BLaER1 (cell line): ENCODE measurements at regions not wholly inside any gene's neighbourhood (a gene's known extent, or its start where the extent isn't known, plus 50 kb on each side); places are given as distances from the start of the nearest gene placed in this dataset.

ENCODE experiments used
- H3K27ac ChIP-seq: shearing (Covaris generic); formaldehyde crosslinking; 2 replicates; pipeline ENCODE4 v1.8.1; 2022
- H3K27me3 ChIP-seq: shearing (Covaris generic); formaldehyde crosslinking; 2 replicates; pipeline ENCODE4 v1.8.1; 2022
- H3K36me3 ChIP-seq: shearing (Covaris generic); formaldehyde crosslinking; 2 replicates; pipeline ENCODE4 v1.8.1; 2022
- H3K4me1 ChIP-seq: shearing (Covaris generic); formaldehyde crosslinking; 2 replicates; pipeline ENCODE4 v1.8.1; 2022
- H3K4me2 ChIP-seq: shearing (Covaris generic); formaldehyde crosslinking; 2 replicates; pipeline ENCODE4 v1.8.1; 2022
- H3K4me3 ChIP-seq: shearing (Covaris generic); formaldehyde crosslinking; 2 replicates; pipeline ENCODE4 v1.8.1; 2022
- H3K9ac ChIP-seq: shearing (Covaris generic); formaldehyde crosslinking; 2 replicates; pipeline ENCODE4 v1.8.1; 2022
- H3K9me3 ChIP-seq: shearing (Covaris generic); formaldehyde crosslinking; 2 replicates; pipeline ENCODE4 v1.8.1; 2022
- H4K20me1 ChIP-seq: shearing (Covaris generic); formaldehyde crosslinking; 2 replicates; pipeline ENCODE4 v1.8.1; 2022
- Cebpa-rat ChIP-seq: shearing (Covaris generic); IDR thresholded peaks from 2 replicates; pipeline ENCODE4 v1.8.1; 2022

- no peaks in the 10 kb centered on the region for H3K36me3 ChIP-seq
- no peak for TF ChIP-seq Cebpa-rat
- H3K9ac ChIP-seq, result no peak overlapping the region
- no peak overlapping the region for H3K4me2 ChIP-seq
- peaks cover 28% of the 10 kb centered on the region for H3K9me3 ChIP-seq
- no peak overlapping the region for H3K4me3 ChIP-seq
- H3K27ac ChIP-seq, result no peak overlapping the region
- H3K4me1 ChIP-seq, result peaks cover 20% of the 10 kb centered on the region
- H4K20me1 ChIP-seq, result no peaks in the 10 kb centered on the region
- no peaks in the 10 kb centered on the region for H3K27me3 ChIP-seq
Measured at GRCh38 chr22:49697047-49697446, 130.6 kb downstream of the BRD1 start.

DNA sequence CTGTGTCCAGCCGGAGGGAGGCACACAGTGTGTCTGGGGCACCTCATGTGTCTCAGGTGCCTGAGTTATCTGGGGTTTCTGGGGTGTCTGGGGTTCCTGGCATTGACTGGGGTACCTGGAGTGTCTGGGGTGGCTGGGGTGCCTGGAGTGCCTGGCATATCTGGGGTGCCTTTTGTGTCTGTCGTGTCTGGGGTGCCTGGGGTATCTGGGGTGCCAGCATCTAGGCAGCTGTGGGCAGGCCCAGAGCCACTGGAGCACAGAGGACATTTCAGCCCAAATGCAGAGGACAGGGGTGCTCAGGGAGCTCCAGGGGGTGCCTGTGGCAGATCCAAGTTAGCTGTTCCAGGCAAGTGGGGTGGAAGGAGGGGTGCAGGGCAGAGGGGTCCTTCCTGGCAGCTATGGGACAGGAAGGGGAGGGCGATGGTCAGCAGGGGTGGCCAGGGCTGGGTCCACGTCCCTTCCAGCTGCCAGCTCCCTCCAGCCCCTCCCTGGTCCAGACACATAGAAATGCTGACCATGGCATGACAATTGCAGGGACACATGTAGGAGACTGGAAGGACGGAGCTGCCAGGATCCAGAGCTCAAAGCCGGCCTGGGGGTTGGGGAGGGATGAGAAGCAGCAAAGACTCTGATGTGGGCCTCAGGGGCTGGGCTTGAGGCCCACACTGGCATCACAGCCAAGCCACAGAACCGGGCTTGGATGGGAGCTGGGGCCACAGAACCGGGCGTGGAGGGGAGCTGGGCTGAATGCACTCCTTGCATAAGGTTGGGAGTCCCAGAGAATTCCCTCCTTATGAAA lies 133.0 kb downstream of the BRD1 start:
- peaks cover 34% of the 10 kb centered on the region for H3K9me3 ChIP-seq

GRCh38 chr22:49693848-49694247 lies 133.8 kb downstream of the BRD1 start:
- peaks cover 31% of the 10 kb centered on the region for H3K9me3 ChIP-seq
- peaks cover 38% of the 10 kb centered on the region for H3K4me1 ChIP-seq
- no peak overlapping the region for H3K4me3 ChIP-seq
- peak overlapping the region; percentile 83; the same call in 1 of the 2 replicates for H3K4me2 ChIP-seq
- H4K20me1 ChIP-seq, result no peaks in the 10 kb centered on the region
- H3K27me3 ChIP-seq, result no peaks in the 10 kb centered on the region
- no peak overlapping the region for H3K9ac ChIP-seq
- H3K36me3 ChIP-seq, result no peaks in the 10 kb centered on the region
- H3K27ac ChIP-seq, result no peak overlapping the region
- no peak for TF ChIP-seq Cebpa-rat

More for the DNA sequence above, 133.0 kb downstream of the BRD1 start:
- Histone ChIP-seq H3K27ac (no peak overlapping the region), H3K36me3 (no peaks in the 10 kb centered on the region), H3K9ac (no peak overlapping the region), H3K4me3 (no peak overlapping the region), H4K20me1 (no peaks in the 10 kb centered on the region), H3K4me1 (peaks cover 30% of the 10 kb centered on the region), H3K4me2 (no peak overlapping the region), H3K27me3 (no peaks in the 10 kb centered on the region)
- no peak for TF ChIP-seq Cebpa-rat

DNA sequence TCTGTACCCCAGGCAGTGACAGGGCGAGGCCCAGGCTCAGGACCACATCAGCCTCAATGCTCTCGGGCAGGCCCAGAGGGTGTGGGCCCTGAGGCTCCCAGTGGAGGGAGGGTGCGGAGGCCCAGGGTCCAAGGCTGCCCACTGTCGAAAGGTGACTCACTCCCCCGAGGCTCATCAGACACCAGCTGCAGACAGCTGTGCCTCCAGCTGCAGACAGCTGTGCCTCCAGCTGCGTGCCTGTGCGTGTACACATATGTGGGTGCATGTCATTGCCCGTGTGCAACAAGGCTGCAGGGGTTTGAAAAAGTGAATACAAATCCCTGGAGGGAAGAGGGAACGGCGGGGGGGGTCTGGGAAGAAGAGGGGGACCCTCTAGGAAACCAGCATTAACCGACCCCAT lies 134.3 kb downstream of the BRD1 start:
- H3K27me3 ChIP-seq, result no peaks in the 10 kb centered on the region
- no peak for TF ChIP-seq Cebpa-rat
- peak overlapping the region; percentile 77 for H3K27ac ChIP-seq
- H3K4me2 ChIP-seq, result peak overlapping the region; percentile 83
- no peaks in the 10 kb centered on the region for H3K36me3 ChIP-seq
- H3K4me1 ChIP-seq, result peaks cover 42% of the 10 kb centered on the region
- no peak overlapping the region for H3K9ac ChIP-seq
- 0 out of 2 replicates have a peak overlapping the region, but pooled peaks have one; percentile 13 for H3K4me3 ChIP-seq
- no peaks in the 10 kb centered on the region for H4K20me1 ChIP-seq
- peaks cover 31% of the 10 kb centered on the region for H3K9me3 ChIP-seq

DNA sequence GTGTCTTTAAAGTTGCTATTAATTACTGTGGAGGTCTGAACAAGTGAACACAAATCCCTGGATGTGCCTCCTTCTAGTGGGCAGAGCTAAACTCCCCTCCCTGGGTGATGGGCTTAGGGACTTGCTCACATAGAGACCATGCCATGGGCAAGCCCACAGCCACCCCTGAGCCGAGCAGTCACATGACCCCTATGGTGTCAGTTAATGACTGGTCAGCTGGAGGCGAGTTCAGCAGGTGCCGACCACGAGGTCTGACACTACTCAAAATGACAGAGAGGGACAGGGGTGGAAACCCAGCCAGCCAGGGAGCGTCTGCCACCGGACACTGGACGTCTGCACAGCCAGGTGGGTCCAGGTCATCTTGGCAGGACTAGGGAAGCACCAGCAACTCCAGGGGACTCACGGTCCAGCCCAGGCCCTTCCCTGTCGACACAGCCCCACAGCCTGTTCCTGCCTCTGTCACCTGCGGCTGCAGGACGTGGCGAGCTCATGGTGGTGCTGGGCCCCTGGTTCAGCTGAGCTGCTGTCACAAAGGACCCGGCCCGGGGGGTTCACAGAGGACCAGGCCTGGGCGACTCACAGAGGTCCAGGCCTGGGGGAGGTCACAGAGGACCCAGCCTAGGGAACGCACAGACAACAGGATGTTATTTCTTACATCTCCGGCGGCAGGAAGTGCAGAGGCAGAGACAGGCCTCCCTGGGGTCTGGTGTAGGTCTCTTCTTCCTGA lies 135.0 kb downstream of the BRD1 start:
- peak overlapping the region; percentile 77 for H3K27ac ChIP-seq
- peaks cover 31% of the 10 kb centered on the region for H3K9me3 ChIP-seq
- H3K4me3 ChIP-seq, result peak overlapping the region; percentile 13; the same call in 1 of the 2 replicates
- TF ChIP-seq Cebpa-rat, result no peak
- no peaks in the 10 kb centered on the region for H4K20me1 ChIP-seq
- H3K4me1 ChIP-seq, result peaks cover 43% of the 10 kb centered on the region
- H3K36me3 ChIP-seq, result no peaks in the 10 kb centered on the region
- peak overlapping the region; percentile 83 for H3K4me2 ChIP-seq
- no peaks in the 10 kb centered on the region for H3K27me3 ChIP-seq
- peak overlapping the region; percentile 45; the same call in 1 of the 2 replicates for H3K9ac ChIP-seq

DNA sequence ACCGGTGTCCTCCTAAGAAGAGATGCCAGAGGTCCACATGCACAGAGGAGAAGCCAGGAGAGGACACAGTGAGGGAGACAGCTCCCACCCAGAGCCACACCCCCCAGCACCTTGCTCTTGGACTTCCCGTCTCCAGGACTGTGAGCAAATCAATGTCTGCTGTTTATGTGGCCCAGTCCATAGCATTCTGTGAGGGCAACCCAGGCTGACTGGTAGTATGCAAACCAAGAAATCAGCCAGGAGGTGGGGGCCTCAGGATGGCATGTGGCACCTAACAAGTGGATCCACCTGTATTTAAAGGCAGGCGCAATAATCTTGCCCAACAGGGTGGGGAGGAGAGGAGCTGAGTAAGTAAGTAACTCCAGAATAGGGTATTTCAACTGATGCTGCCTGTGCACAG lies 136.4 kb downstream of the BRD1 start:
- Histone ChIP-seq H3K9ac (no peak overlapping the region), H3K27ac (no peak overlapping the region), H3K4me3 (no peak overlapping the region), H3K4me2 (no peak overlapping the region), H4K20me1 (no peaks in the 10 kb centered on the region), H3K36me3 (no peaks in the 10 kb centered on the region), H3K27me3 (no peaks in the 10 kb centered on the region), H3K4me1 (peaks cover 43% of the 10 kb centered on the region), H3K9me3 (peaks cover 17% of the 10 kb centered on the region)
- TF ChIP-seq Cebpa-rat, result no peak

DNA sequence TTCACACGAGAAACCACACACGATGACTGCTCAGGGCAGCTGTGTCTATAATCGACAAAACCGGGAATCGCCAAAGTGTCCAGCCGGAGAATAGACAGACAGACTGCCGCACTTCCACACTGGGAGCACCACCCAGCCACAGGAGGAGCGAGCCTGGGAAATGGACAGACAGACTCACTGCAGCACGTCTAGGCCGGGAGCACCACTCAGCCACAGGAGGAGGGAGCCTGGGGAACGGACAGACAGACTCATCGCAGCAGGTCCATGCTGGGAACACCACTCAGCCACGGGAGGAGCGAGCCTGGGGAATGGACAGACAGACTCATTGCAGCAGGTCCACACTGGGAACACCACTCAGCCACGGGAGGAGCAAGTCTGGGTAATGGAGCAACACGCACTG lies 137.2 kb downstream of the BRD1 start:
- H4K20me1 ChIP-seq, result no peaks in the 10 kb centered on the region
- no peaks in the 10 kb centered on the region for H3K27me3 ChIP-seq
- TF ChIP-seq Cebpa-rat, result no peak
- H3K4me3 ChIP-seq, result no peak overlapping the region
- no peak overlapping the region for H3K4me2 ChIP-seq
- H3K9me3 ChIP-seq, result peaks cover 13% of the 10 kb centered on the region
- no peak overlapping the region for H3K9ac ChIP-seq
- H3K4me1 ChIP-seq, result peaks cover 43% of the 10 kb centered on the region
- H3K36me3 ChIP-seq, result no peaks in the 10 kb centered on the region
- no peak overlapping the region for H3K27ac ChIP-seq

DNA sequence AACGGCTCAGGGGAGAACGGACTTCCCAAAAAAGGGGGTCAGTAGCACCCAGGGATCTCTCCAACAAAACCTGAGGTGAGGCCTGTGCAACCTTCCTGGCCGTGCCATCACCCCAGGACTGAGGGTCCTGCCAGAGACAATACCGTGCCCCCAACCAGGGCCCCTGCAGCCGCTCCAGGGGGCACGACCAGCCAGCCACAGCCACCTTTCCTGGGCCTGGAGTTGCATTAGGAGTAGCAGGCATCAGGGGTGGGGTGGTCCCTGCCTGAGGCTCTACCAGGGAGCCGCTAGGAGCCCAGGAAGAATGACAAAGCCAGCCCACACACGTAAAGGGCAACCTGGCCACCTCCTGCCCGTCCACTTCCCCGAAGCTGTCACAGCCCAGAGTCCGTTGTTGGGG lies 137.8 kb downstream of the BRD1 start:
- H4K20me1 ChIP-seq, result no peaks in the 10 kb centered on the region
- no peak overlapping the region for H3K4me3 ChIP-seq
- no peak overlapping the region for H3K9ac ChIP-seq
- peaks cover 43% of the 10 kb centered on the region for H3K4me1 ChIP-seq
- H3K27ac ChIP-seq, result no peak overlapping the region
- H3K27me3 ChIP-seq, result no peaks in the 10 kb centered on the region
- no peak for TF ChIP-seq Cebpa-rat
- H3K4me2 ChIP-seq, result peak overlapping the region; percentile 72
- peaks cover 13% of the 10 kb centered on the region for H3K9me3 ChIP-seq
- no peaks in the 10 kb centered on the region for H3K36me3 ChIP-seq

DNA sequence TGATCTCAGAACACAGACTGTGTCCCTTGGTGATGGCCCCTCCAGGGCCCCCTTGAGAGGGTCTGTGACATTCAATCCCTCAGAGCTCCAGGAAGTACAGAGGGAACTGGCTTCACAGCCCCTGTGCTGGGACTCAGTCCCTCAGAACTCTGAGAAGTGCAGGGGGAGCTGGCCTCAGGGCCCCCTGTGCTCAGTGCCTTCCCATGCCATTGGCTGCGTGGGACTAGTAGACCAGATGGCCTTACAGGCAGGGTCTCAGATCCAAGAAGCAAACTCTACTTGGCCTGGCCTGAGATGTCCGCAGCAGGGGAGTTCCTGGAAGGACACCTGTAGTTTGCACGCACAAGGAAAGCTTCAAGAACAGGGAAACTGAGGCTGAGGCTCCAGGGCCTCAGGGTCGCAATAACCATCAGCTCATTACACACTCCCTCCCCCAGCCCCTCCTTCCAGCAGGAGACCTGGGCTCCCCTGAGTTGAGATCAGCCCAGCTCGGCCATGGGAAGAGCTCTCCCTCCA lies 138.4 kb downstream of the BRD1 start:
- Histone ChIP-seq H3K36me3 (no peaks in the 10 kb centered on the region), H3K4me2 (peak overlapping the region; percentile 72), H3K27me3 (no peaks in the 10 kb centered on the region), H3K4me1 (peaks cover 43% of the 10 kb centered on the region), H3K27ac (no peak overlapping the region), H3K9ac (no peak overlapping the region), H3K9me3 (peaks cover 13% of the 10 kb centered on the region), H3K4me3 (no peak overlapping the region), H4K20me1 (no peaks in the 10 kb centered on the region)
- TF ChIP-seq Cebpa-rat, result no peak
